GM21529 (cell line): ENCODE measurements at regions not wholly inside any gene's neighbourhood (a gene's known extent, or its start where the extent isn't known, plus 50 kb on each side); places are given as distances from the start of the nearest gene placed in this dataset.

Experiments
- ATAC-seq: cut with Tn5 transposase; IDR thresholded peaks from one replicate; pipeline ENCODE4 v1.9.1; 2021; ENCODE audit not compliant: unreplicated experiment

DNA sequence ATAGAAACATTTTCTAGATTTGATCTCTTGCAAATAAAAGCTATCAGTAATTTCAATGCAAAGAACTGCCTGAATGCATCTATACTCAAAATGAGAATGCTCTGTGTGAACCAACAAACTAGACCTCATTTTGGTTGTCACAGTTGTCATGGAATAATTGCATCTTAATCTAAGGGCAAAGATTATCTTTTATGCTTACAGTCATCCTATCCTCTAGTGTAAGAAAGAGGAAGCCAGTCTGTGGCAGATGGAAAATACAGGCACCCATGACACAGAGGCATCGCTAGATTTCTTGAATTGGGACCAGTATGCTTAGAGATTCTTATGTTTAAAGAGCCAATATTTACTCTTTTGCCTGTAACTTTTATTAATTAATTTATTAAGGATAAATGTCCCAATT is 95.0 kb downstream of the MACIR start:
- no peak for ATAC-seq

DNA sequence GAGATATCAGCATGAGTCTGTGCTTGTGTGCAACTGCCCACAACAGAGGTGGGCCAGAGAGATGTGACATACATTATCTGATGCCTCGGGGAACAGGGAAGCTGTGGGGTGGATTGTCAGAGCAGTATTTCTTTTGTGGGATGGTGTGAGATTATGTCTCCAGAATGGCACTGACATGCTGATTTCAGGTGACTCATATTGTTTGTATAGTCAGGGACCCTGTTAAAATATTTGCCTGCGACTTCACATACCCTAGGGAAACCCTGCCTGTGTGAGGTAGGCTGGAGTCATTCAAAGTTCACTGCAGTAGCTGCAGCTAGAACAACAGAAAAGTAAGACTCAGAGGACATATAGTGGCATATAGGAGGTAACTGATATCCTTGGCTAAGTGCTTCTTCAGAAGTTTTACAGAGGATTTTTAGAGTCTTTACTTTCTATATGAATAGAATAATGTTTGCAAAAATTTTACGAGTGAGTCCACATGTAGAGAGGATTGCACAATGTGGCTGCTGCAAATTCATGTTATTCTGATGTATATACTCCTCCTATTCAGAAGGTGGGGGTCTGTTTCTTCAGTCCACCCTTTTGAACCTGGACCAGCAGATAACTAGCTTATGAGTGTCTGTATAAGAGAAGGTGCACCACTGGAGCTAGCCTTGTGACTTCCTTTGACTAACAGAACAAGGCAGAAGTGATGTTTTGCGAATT is 89.3 kb downstream of the MACIR start:
- ATAC-seq, result no peak

DNA sequence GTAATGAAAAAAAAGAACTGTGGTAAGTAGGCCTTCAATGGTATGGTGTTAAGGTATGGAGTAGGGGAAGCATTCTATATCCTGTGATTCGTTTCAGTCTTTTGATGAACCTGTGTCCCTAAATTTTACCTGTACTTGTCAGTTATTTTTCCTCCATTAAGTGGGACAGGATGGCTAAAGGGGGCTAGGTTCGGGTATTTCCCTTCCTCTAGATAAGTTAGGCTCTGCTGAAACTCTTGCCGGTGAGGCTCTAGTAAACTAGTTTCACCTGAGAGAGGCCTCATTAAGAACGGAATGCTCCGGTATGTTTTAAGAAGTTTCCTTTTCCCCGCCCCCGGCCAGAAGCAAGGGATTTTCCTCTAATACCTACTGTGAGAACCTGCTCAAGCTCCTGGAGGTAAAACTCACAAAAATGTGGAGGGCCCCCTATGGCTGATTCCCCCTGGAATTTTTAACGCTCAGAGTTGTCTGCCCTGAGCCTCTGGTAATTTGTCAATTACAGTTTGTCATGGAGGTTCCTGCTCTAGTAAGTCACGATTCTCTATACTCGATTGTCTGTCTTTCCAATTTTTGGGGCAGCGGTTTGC is 87.7 kb downstream of the MACIR start:
- ATAC-seq, result no peak

DNA sequence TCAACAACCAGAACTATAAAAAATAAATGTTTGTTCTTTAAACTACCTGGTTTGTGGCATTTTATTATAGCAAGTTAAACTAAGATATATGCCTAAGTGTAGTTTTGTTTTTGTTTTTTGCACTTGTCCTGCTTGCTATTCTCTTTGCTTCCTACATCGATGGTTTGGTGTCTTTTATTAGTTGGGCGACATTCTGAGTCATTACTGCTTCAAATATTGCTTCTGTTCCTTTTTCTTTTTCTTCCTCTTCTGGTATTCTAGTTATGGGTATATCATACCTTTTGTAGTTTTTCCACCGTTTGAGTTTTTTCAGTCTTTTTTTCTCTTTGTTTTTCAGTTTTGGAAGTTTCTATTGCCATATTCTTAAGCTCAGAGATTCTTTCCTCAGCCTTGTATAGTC is 86.9 kb downstream of the MACIR start:
- no peak for ATAC-seq

DNA sequence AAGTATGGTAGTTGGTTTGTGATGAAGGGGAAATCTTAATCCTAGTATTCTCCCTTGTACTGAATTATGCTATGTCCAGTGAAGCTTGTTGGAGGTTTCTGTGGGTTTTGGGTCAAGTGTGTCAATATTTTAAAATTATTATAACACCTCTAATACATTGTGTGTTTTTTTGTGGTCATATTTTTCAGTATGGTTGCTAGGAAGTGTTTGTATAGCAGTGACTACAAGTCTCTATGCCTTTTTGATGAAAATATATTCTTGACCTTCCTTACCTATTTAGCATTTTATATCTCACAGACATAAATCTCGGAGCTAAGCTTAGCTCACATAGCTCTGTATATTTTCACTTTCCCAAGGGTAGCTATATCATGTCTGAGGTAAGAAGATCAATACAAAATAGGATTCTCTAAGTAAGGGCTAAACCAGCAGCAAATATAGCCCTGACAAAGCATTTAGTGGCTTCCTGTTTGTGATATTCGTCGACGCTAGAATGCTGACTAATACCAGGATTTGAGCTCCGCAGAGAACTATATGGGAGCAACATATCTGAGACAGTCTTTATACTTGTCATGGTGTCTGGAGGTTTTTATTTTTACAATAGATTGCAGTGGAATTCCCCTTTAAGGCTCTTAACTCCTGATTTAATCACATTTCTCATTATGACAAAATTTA is 82.3 kb downstream of the MACIR start:
- ATAC-seq, result peak; percentile 100

DNA sequence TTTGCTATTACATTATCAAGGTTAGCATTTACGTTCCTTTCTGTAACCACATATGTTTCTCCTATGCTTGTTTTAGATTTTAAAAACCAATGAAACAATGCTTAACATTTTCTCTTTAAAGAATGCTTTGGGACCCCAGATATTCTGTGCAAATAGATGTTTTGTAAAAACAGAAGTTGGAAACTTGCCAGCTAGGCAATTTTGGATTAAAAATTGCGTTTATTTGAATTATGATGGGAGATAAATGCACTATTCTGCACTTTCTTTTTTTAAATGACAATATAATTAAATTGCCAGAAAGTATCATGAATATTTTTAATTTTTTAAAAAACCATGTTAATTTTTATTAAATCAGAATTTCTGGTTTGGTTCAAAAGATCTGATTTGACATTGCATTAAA is 81.6 kb downstream of the MACIR start:
- no peak for ATAC-seq

DNA sequence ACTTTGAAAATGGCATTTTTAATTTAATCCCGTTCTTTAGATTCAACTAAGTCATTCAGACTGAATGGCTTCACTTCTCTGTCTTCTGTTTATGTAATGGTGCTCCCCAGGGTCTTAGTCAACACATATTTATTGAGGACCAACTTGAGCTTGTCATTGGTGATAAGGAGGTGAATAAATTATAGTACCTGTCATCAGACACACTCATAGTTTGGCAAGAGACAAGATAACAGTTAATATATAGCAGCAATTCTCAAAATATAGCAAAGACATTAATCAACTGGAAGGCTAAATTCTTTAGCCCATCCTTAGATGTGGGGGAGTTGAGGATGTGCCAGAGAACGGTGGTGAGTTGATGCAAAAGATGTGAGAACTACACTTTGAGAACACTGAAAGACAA is 78.4 kb downstream of the MACIR start:
- ATAC-seq, result no peak

DNA sequence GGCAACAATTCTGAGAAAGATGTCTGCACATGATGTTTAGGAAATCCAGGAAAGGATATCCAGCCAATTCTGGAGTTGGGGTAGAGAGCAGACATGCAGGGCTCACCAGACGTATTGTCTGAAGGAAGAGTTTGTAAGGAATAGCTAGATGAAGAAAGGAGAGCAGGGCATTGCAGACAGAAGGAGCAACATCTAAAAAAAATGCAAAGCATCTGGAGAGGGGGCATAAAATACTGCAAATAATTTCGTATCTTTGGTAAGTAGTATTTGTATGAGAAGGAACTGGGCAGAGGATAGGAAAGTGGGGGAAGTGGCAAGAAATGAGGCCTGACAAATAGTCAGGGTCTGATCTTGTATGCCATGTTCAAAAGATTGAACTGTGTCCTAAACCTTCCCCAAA is 74.8 kb downstream of the MACIR start:
- ATAC-seq, result no peak

DNA sequence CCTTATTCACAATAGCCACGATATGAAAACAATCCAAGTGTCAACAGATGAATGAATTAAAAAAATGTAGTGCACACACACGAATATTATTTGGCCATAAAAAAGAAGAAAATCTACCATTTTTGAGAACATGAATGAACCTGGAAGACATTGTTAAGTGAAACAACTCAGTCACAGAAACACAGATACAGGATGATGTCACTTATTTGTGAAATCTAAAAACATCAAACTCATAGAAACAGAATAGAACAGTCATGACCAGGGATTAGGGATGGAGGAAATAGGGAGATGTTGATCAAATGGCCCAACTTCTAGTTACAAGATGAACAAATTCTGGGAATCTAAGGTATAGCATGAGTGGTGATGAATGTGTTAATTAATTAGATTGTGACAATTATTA is 72.3 kb downstream of the MACIR start:
- ATAC-seq, result no peak
